Naive thymus-derived CD4-positive, alpha-beta T cell (primary cell): ENCODE measurements at regions not wholly inside any gene's neighbourhood (a gene's known extent, or its start where the extent isn't known, plus 50 kb on each side); places are given as distances from the start of the nearest gene placed in this dataset.

Source experiments
- ATAC-seq: fragments of 150-1000 bp; cut with Tn5 transposase; 2 replicates; pipeline ENCODE4 v1.10.0; 2021; ENCODE audit warnings: mild to moderate bottlenecking, moderate library complexity
- CTCF ChIA-PET: fragments of 350-600 bp; sonication (Branson Sonifier 250); formaldehyde crosslinking; loops from one replicate; lab custom pipeline; 2021; ENCODE audit warnings: antibody characterized with exemption; lab: Charles Lee
- POLR2A ChIA-PET: fragments of 350-600 bp; sonication (Branson Sonifier 250); formaldehyde crosslinking; loops from one replicate; lab custom pipeline; 2021; ENCODE audit warnings: antibody characterized with exemption, inconsistent platforms; lab: Charles Lee
- DNase-seq, 9 donors: peaks; one replicate each; pipeline versions ENCODE4 v3.0.0 to v3.0.0-alpha.2; 2020 to 2022; ENCODE audit warnings: mixed read lengths in 1 of 9
- H3K27ac ChIP-seq: one replicate; pipeline ENCODE4 v1.7.0; 2013; ENCODE audit warnings: mild to moderate bottlenecking, low read depth, low read length, moderate library complexity
- H3K27me3 ChIP-seq, 2 donors: one replicate each; pipeline ENCODE4 v1.7.0; 2013; ENCODE audit warnings: low read length in 2 of 2, mild to moderate bottlenecking in 2 of 2, moderate library complexity in 2 of 2; ENCODE audit not compliant: control insufficient read depth in 2 of 2, insufficient read depth in 2 of 2
- H3K36me3 ChIP-seq, 3 experiments: 1 replicate in 2 of 3; 2 replicates in 1 of 3; pipeline ENCODE4 v1.7.0; 2013; ENCODE audit warnings: low read length in 3 of 3, mild to moderate bottlenecking in 3 of 3, moderate library complexity in 1 of 3; ENCODE audit not compliant: insufficient read depth in 3 of 3, control insufficient read depth in 2 of 3
- H3K4me1 ChIP-seq, 2 donors: one replicate each; pipeline ENCODE4 v1.7.0; 2013; ENCODE audit warnings: low read length in 2 of 2, mild to moderate bottlenecking in 2 of 2, moderate library complexity in 1 of 2; ENCODE audit not compliant: control insufficient read depth in 2 of 2, insufficient read depth in 2 of 2
- H3K4me3 ChIP-seq: 2 replicates; pipeline ENCODE4 v1.7.0; 2013; ENCODE audit warnings: mild to moderate bottlenecking, low read length
- H3K9me3 ChIP-seq, 3 experiments: 1 replicate in 2 of 3; 2 replicates in 1 of 3; pipeline ENCODE4 v1.7.0; 2013; ENCODE audit warnings: low read length in 3 of 3; ENCODE audit not compliant: control insufficient read depth in 2 of 3
- H3K27ac Mint-ChIP-seq, 9 donors: one replicate each; pipeline ENCODE4 v1.8.0; 2020 to 2022; ENCODE audit warnings: mixed read lengths in 9 of 9, mild to moderate bottlenecking in 8 of 9, moderate library complexity in 5 of 9, inconsistent platforms in 2 of 9
- H3K27me3 Mint-ChIP-seq, 5 donors: one replicate each; pipeline ENCODE4 v1.8.0; 2021 to 2022; ENCODE audit warnings: mixed read lengths in 5 of 5, mild to moderate bottlenecking in 1 of 5
- H3K36me3 Mint-ChIP-seq, 5 donors: one replicate each; pipeline ENCODE4 v1.8.0; 2020 to 2022; ENCODE audit warnings: mixed read lengths in 5 of 5, mild to moderate bottlenecking in 3 of 5, inconsistent platforms in 1 of 5
- H3K4me1 Mint-ChIP-seq, 7 donors: one replicate each; pipeline ENCODE4 v1.8.0; 2020 to 2022; ENCODE audit warnings: mixed read lengths in 7 of 7, mild to moderate bottlenecking in 3 of 7, inconsistent platforms in 1 of 7
- H3K4me3 Mint-ChIP-seq, 10 donors: one replicate each; pipeline ENCODE4 v1.8.0; 2020 to 2022; ENCODE audit warnings: mild to moderate bottlenecking in 10 of 10, mixed read lengths in 10 of 10, moderate library complexity in 6 of 10, inconsistent platforms in 2 of 10
- H3K9me3 Mint-ChIP-seq, 11 donors: one replicate each; pipeline ENCODE4 v1.8.0; 2020 to 2022; ENCODE audit warnings: mixed read lengths in 11 of 11, mild to moderate bottlenecking in 4 of 11, inconsistent platforms in 1 of 11, moderate library complexity in 1 of 11
- intact Hi-C, 2 donors: fragments of 100-400 bp; cut with micrococcal nuclease; formaldehyde crosslinking; loops; one replicate each; pipeline ENCODE4 v1.15.1; 2023

DNA sequence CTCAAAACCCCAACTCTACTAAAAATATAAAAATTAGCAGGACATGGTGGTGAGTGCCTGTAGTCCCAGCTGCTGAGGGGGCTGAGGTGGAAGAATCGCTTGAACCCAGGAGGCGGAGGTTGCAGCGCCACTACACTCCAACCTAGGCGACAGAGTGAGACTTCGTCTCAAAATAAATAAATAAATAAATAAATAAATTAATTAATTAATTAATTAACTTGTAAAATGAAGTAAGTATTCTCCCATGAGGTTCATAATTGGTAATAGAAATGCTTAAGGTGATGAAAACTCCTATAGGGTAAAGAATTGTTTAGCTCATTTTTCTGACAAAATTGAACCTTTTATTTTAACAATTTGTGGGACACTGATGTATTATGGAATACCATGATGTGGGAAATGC is 230.8 kb downstream of the TMEM182 start:
- no peaks in the 10 kb centered on the region for H3K36me3 ChIP-seq
- peaks cover 0 to 12% (median 8%) of the 10 kb centered on the region in 5 donors for H3K27me3 Mint-ChIP-seq
- H3K4me3 ChIP-seq = no peak overlapping the region
- H3K27me3 ChIP-seq = no peaks in the 10 kb centered on the region
- H3K27ac ChIP-seq = no peak overlapping the region
- no peaks in the 10 kb centered on the region for H3K4me1 ChIP-seq
- H3K9me3 ChIP-seq = no peaks in the 10 kb centered on the region
- H3K4me3 Mint-ChIP-seq = no peak overlapping the region
- CTCF ChIA-PET = no interaction called here
- H3K9me3 Mint-ChIP-seq = peaks cover 0 to 5% (median 0%) of the 10 kb centered on the region in 11 donors
- intact Hi-C loops = no loop called here
- ATAC-seq = no peak
- no peaks in the 10 kb centered on the region for H3K4me1 Mint-ChIP-seq
- no peak for DNase-seq
- no peaks in the 10 kb centered on the region for H3K36me3 Mint-ChIP-seq
- POLR2A ChIA-PET = no interaction called here
- no peak overlapping the region for H3K27ac Mint-ChIP-seq

- peaks cover 0 to 22% (median 2%) of the 10 kb centered on the region in 11 donors for H3K9me3 Mint-ChIP-seq
- no peak overlapping the region for H3K4me3 Mint-ChIP-seq
- no peak overlapping the region for H3K27ac ChIP-seq
Observed at GRCh38 chr2:102999958-103000357, 238.1 kb downstream of the TMEM182 start.

DNA sequence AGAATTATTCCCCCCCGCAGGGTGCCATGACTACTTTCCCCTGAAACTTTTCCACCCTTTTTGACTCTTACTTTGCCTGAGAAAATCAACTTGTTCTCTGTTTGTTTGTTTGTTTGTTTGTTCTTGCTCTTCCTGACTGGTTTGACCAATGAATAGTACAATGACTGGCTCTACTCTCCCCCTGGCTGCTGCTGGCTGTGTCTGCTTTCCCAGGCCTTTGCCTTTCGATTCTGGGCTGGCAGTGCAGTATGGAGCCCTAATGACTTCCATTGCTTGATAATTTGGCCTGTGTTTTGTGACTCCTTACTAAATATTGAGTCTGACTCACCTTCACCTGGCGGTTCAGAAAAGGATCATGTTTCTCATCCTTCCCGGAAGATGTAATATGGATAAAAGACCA is 241.1 kb downstream of the TMEM182 start:
- Mint-ChIP-seq H3K27me3 (peaks cover 0 to 13% (median under 1%) of the 10 kb centered on the region in 5 donors), H3K36me3 (no peaks in the 10 kb centered on the region), H3K4me1 (no peaks in the 10 kb centered on the region), H3K9me3 (peaks cover 0 to 22% (median 2%) of the 10 kb centered on the region in 11 donors), H3K27ac (no peak overlapping the region), H3K4me3 (no peak overlapping the region)
- no peaks in the 10 kb centered on the region for H3K36me3 ChIP-seq
- H3K9me3 ChIP-seq = no peaks in the 10 kb centered on the region
- POLR2A ChIA-PET = no interaction called here
- intact Hi-C loops = no loop called here
- no peak for ATAC-seq
- no peaks in the 10 kb centered on the region for H3K4me1 ChIP-seq
- H3K27ac ChIP-seq = no peak overlapping the region
- CTCF ChIA-PET = no interaction called here
- H3K4me3 ChIP-seq = no peak overlapping the region
- no peak for DNase-seq
- H3K27me3 ChIP-seq = no peaks in the 10 kb centered on the region

More at GRCh38 chr2:102999958-103000357, 238.1 kb downstream of the TMEM182 start:
- no peaks in the 10 kb centered on the region for H3K36me3 Mint-ChIP-seq
- H3K27me3 Mint-ChIP-seq = peaks cover 0 to 14% (median 6%) of the 10 kb centered on the region in 5 donors
- intact Hi-C loops = no loop called here
- Histone ChIP-seq H3K9me3 (no peaks in the 10 kb centered on the region), H3K4me1 (no peaks in the 10 kb centered on the region), H3K4me3 (no peak overlapping the region), H3K36me3 (no peaks in the 10 kb centered on the region), H3K27me3 (no peaks in the 10 kb centered on the region)
- DNase-seq (no peak), ATAC-seq (no peak)
- no peaks in the 10 kb centered on the region for H3K4me1 Mint-ChIP-seq
- POLR2A ChIA-PET = no interaction called here
- no peak overlapping the region for H3K27ac Mint-ChIP-seq
- CTCF ChIA-PET = no interaction called here

DNA sequence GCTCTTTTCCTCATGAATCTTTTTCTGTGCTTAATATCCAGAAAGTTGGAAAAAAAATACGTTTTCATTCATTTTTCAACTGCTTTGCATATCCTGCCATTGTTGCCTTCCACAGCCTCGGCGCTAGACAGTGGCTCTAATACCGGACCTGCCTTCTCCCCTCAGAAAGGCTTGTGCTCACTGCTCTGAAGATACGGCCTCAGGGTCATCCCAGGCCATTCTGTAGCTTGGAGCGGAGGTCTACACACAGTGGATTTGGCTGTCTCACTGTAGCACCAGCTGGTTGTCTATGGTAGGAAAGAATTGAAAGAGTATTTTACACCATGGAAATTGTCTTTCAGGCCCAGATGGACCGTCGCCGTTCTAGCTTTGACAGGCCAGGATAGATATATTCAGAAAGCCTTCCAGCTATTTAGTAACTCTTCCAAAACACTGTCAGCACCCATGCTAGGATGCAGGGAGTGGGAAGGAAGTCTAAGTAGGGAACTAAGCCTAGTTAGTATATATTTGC is 242.0 kb downstream of the TMEM182 start:
- Histone ChIP-seq H3K36me3 (no peaks in the 10 kb centered on the region), H3K27me3 (no peaks in the 10 kb centered on the region), H3K4me1 (no peaks in the 10 kb centered on the region), H3K4me3 (no peak overlapping the region), H3K9me3 (no peaks in the 10 kb centered on the region), H3K27ac (no peak overlapping the region)
- ChIA-PET POLR2A (no interaction called here), CTCF (no interaction called here)
- H3K4me3 Mint-ChIP-seq = no peak overlapping the region
- peaks cover 0 to 6% (median 0%) of the 10 kb centered on the region in 5 donors for H3K27me3 Mint-ChIP-seq
- no peak for DNase-seq
- no peaks in the 10 kb centered on the region for H3K4me1 Mint-ChIP-seq
- H3K36me3 Mint-ChIP-seq = no peaks in the 10 kb centered on the region
- H3K9me3 Mint-ChIP-seq = peaks cover 0 to 22% (median 2%) of the 10 kb centered on the region in 11 donors
- intact Hi-C loops = no loop called here
- ATAC-seq = no peak
- H3K27ac Mint-ChIP-seq = no peak overlapping the region

GRCh38 chr2:103004426-103004942 is 242.7 kb downstream of the TMEM182 start:
- peak overlapping the region in 1 of 9 donors; percentile 80 for H3K27ac Mint-ChIP-seq
- no peaks in the 10 kb centered on the region for H3K27me3 ChIP-seq
- H3K4me1 Mint-ChIP-seq = no peaks in the 10 kb centered on the region
- no peaks in the 10 kb centered on the region for H3K36me3 Mint-ChIP-seq
- H3K9me3 Mint-ChIP-seq = peaks cover 0 to 22% (median 2%) of the 10 kb centered on the region in 11 donors
- H3K4me3 ChIP-seq = no peak overlapping the region
- H3K27me3 Mint-ChIP-seq = peaks cover 0 to 6% (median 0%) of the 10 kb centered on the region in 5 donors
- H3K4me1 ChIP-seq = no peaks in the 10 kb centered on the region
- no peak overlapping the region for H3K4me3 Mint-ChIP-seq
- ChIA-PET POLR2A (no interaction called here), CTCF (no interaction called here)
- no peak overlapping the region for H3K27ac ChIP-seq
- ATAC-seq (no peak), DNase-seq (no peak)
- H3K9me3 ChIP-seq = no peaks in the 10 kb centered on the region
- intact Hi-C loops = no loop called here
- H3K36me3 ChIP-seq = no peaks in the 10 kb centered on the region

GRCh38 chr2:103005393-103005792 is 243.6 kb downstream of the TMEM182 start:
- CTCF ChIA-PET = no interaction called here
- Histone ChIP-seq H3K27me3 (no peaks in the 10 kb centered on the region), H3K4me3 (no peak overlapping the region), H3K4me1 (no peaks in the 10 kb centered on the region), H3K36me3 (no peaks in the 10 kb centered on the region), H3K27ac (no peak overlapping the region), H3K9me3 (no peaks in the 10 kb centered on the region)
- intact Hi-C loops = no loop called here
- H3K27ac Mint-ChIP-seq = no peak overlapping the region
- DNase-seq = no peak
- H3K4me3 Mint-ChIP-seq = no peak overlapping the region
- no peaks in the 10 kb centered on the region for H3K4me1 Mint-ChIP-seq
- POLR2A ChIA-PET = no interaction called here
- H3K27me3 Mint-ChIP-seq = peaks cover 0 to 2% (median 0%) of the 10 kb centered on the region in 5 donors
- H3K36me3 Mint-ChIP-seq = no peaks in the 10 kb centered on the region
- peaks cover 0 to 19% (median 2%) of the 10 kb centered on the region in 11 donors for H3K9me3 Mint-ChIP-seq
- no peak for ATAC-seq

GRCh38 chr2:103007086-103007485 is 245.3 kb downstream of the TMEM182 start:
- Histone ChIP-seq H3K27me3 (no peaks in the 10 kb centered on the region), H3K9me3 (no peaks in the 10 kb centered on the region), H3K36me3 (no peaks in the 10 kb centered on the region), H3K4me1 (no peaks in the 10 kb centered on the region), H3K4me3 (no peak overlapping the region), H3K27ac (no peak overlapping the region)
- intact Hi-C loops = no loop called here
- H3K4me1 Mint-ChIP-seq = no peaks in the 10 kb centered on the region
- CTCF ChIA-PET = no interaction called here
- no peak overlapping the region for H3K4me3 Mint-ChIP-seq
- no peaks in the 10 kb centered on the region for H3K27me3 Mint-ChIP-seq
- H3K36me3 Mint-ChIP-seq = no peaks in the 10 kb centered on the region
- DNase-seq = no peak
- POLR2A ChIA-PET = no interaction called here
- peaks cover 0 to 7% (median 0%) of the 10 kb centered on the region in 11 donors for H3K9me3 Mint-ChIP-seq
- ATAC-seq = no peak
- no peak overlapping the region for H3K27ac Mint-ChIP-seq
